ENCODE measurements at regions not wholly inside any gene's neighbourhood (a gene's known extent, or its start where the extent isn't known, plus 50 kb on each side); places are given as distances from the start of the nearest gene placed in this dataset.

DNA sequence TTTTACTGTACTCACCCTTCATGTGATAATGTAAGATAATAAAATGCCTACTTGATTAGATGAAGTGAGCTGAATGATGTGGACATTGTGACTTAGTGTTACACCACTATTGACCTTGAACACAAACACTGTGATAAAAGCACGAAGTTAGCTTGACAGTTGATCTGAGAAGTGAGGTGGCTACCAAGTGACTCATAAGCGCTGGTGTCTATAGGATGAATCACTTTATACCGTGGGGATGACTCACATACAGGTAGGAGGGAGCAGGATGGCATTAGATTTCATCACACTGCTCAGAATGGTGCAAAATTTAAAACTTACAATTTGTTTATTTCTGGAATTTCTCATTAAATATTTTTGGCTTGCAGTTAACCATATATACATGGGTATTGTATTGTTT, 174.7 kb upstream of the CNTN3 start:
- TF ChIP-seq CTCF (IDR thresholded peaks at IDR 0.05; ENCODE audit: low read depth, low read length, poor library complexity, severe bottlenecking) (no peak), EZH2phosphoT487 (IDR thresholded peaks at IDR 0.05; ENCODE audit: borderline replicate concordance, low read length) (no peak)

Data from DOHH2 (cell line).